Prostate gland (tissue), 2 donors: ENCODE measurements at regions not wholly inside any gene's neighbourhood (a gene's known extent, or its start where the extent isn't known, plus 50 kb on each side); places are given as distances from the start of the nearest gene placed in this dataset.

ENCODE experiments used
- CTCF ChIP-seq, 4 experiments: fragments of 200-600 bp in 2 of 4; fragments of 450-650 bp in 2 of 4; sonication (generic) in 2 of 4; IDR thresholded peaks; 1 replicate in 3 of 4; 2 replicates in 1 of 4; pipeline ENCODE4 v1.5.1; 2016 to 2019; ENCODE audit warnings: antibody characterized with exemption in 4 of 4, mild to moderate bottlenecking in 2 of 4, moderate library complexity in 2 of 4
- POLR2AphosphoS5 ChIP-seq: sonication (generic); formaldehyde crosslinking; IDR thresholded peaks from one replicate; pipeline ENCODE4 v1.6.1; 2017; ENCODE audit warnings: antibody characterized with exemption

DNA sequence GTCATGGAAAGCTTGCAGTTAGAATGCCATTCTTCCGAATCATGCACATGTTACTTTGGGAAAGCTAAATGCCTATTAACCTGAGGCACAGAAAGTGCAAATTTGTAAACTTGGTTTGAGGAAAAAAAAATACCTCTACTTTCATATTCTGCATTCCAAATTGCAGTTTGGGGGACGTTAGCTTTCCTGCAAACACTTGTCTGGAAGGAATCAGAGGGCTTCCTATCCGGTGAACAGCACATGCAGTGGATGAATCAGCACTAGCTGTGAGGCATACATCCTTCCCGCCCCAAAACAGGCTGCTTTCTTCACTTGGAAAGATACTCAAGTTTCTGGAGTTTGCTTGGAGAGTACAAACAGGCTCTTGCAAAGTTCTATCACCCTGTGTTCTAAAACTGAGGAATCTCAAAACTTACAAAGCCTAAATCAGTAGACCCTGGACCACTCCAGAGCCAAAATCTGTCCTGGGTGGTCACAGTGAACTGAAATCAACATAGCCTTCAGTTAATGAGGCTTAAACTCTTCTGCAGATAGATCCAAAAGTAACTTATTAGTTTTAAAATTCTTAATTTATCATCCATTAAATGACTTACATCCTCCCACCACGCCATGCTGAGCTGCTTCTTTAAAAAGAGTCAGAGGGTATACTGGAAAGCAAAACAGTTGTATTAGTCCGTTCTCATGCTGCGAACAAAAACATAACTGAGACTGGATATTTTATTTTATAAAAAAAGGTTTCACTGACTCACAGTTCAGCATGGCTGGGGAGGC lies 802.3 kb upstream of the ARGLU1 start:
- TF ChIP-seq POLR2AphosphoS5: no peak
- TF ChIP-seq CTCF (IDR thresholded peaks at IDR 0.05): no peak
